ENCODE measurements at regions not wholly inside any gene's neighbourhood (a gene's known extent, or its start where the extent isn't known, plus 50 kb on each side); places are given as distances from the start of the nearest gene placed in this dataset.
A peak's percentile ranks its signal among the peaks of the same experiment; 100 is the strongest.
"Not testable (repeated sequence)": the region's sequence is repeated elsewhere in the genome, so short reads cannot be mapped to it uniquely, and the experiment has no call there.

GRCh38 chr1:159641221-159641620 is 53.6 kb downstream of the APCS start:
- no peak for DNase-seq (ENCODE audit: low read depth in 2 of 2)

GRCh38 chr1:159646687-159647086 is 59.1 kb downstream of the APCS start:
- no peak for DNase-seq (ENCODE audit: low read depth in 2 of 2)

GRCh38 chr1:159647616-159648015 is 60.0 kb downstream of the APCS start:
- no peak for DNase-seq (ENCODE audit: low read depth in 2 of 2)

GRCh38 chr1:159652506-159652905 is 61.9 kb downstream of the CRP start:
- peak in 1 of 2 experiments; percentile 4 for DNase-seq (ENCODE audit: low read depth in 2 of 2)

GRCh38 chr1:159653201-159653600 is 61.2 kb downstream of the CRP start:
- DNase-seq (ENCODE audit: low read depth in 2 of 2): peak; percentile 41 to 48

- not testable (repeated sequence) for DNase-seq (ENCODE audit: low read depth in 2 of 2)
Measured at GRCh38 chr1:159657477-159657876, 56.9 kb downstream of the CRP start.

All from fibroblast of skin of left biceps (primary cell).